PC-9 (cell line): ENCODE measurements at regions not wholly inside any gene's neighbourhood (a gene's known extent, or its start where the extent isn't known, plus 50 kb on each side); places are given as distances from the start of the nearest gene placed in this dataset.

ENCODE experiments used
- EZH2 ChIP-seq: fragments of 200-600 bp; sonication (generic); IDR thresholded peaks from 2 replicates; pipeline ENCODE4 v1.8.0; 2017; ENCODE audit warnings: antibody characterized with exemption, low read depth
- TF ChIP-seq, protein P1 (sequence below): fragments of 200-600 bp; sonication (generic); conservative IDR thresholded peaks from 2 replicates; pipeline ENCODE4 v1.6.1; 2017; ENCODE audit warnings: mixed run types, antibody characterized with exemption, mild to moderate bottlenecking, moderate library complexity

DNA sequence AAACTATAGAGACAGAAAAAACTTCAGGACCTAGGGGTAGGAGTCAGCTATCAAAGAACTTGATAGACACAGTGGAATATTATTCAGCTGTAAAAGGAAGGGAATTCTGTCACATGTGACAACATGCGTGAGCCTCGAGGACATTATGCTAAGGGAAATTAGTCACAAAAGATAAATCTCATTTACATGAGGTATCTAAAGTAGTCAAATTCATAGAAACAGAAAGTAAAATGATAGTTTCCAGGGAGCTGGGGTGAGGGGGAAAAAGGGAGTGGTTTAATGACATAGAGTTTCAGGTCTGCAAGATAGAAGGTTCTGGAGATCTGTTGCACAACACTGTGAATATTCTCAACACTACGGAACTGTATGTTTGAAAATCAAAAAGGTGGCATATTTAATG, 50.0 kb upstream of the PRIMA1 start:
- TF ChIP-seq, protein P1, sequence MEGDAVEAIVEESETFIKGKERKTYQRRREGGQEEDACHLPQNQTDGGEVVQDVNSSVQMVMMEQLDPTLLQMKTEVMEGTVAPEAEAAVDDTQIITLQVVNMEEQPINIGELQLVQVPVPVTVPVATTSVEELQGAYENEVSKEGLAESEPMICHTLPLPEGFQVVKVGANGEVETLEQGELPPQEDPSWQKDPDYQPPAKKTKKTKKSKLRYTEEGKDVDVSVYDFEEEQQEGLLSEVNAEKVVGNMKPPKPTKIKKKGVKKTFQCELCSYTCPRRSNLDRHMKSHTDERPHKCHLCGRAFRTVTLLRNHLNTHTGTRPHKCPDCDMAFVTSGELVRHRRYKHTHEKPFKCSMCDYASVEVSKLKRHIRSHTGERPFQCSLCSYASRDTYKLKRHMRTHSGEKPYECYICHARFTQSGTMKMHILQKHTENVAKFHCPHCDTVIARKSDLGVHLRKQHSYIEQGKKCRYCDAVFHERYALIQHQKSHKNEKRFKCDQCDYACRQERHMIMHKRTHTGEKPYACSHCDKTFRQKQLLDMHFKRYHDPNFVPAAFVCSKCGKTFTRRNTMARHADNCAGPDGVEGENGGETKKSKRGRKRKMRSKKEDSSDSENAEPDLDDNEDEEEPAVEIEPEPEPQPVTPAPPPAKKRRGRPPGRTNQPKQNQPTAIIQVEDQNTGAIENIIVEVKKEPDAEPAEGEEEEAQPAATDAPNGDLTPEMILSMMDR, result no peak
- TF ChIP-seq EZH2, result no peak
